OCI-LY1 (cell line): ENCODE measurements at regions not wholly inside any gene's neighbourhood (a gene's known extent, or its start where the extent isn't known, plus 50 kb on each side); places are given as distances from the start of the nearest gene placed in this dataset.

Source experiments
- EZH2 ChIP-seq: fragments of 200-600 bp; sonication (generic), shearing (Covaris generic); IDR thresholded peaks from 2 replicates; pipeline ENCODE4 v1.8.0; 2017; ENCODE audit warnings: borderline replicate concordance, mixed run types, mild to moderate bottlenecking, antibody characterized with exemption, low read length, moderate library complexity, mixed read lengths
- TF ChIP-seq, protein P1 (sequence below): fragments of 200-600 bp; sonication (generic), shearing (Covaris generic); IDR thresholded peaks from 2 replicates; pipeline ENCODE4 v1.5.1; 2017; ENCODE audit warnings: mild to moderate bottlenecking, antibody characterized with exemption, low read length, moderate library complexity, mixed read lengths

DNA sequence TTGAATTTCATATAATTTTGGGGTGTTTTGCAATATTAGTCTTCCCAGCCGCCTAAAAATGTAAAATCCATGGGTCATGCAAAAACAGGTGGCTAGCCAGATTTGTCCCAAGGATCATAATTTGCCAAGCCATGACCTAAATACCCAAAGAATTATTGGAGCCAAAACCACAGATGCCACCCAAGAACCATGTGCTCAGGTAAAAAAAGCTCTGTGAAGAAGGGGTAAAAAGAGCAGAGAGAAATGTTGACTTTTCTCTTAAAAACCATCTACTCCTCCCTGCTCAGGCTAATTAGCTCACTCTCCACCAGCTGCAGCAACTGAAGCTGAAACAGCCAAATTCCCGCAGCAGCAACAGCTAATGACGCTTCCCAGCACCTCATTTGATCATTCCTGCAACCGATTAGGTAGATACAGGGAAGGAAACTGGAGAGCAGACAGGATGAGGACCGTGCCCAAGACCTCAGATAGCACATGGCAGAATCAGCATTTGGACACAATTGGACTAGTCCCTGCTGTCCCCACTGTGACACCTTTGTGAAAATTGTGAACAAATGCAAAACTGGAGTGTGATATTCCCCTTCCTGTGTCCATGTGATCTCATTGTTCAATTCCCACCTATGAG is 107.9 kb upstream of the NXT1 start:
- TF ChIP-seq, protein P1, sequence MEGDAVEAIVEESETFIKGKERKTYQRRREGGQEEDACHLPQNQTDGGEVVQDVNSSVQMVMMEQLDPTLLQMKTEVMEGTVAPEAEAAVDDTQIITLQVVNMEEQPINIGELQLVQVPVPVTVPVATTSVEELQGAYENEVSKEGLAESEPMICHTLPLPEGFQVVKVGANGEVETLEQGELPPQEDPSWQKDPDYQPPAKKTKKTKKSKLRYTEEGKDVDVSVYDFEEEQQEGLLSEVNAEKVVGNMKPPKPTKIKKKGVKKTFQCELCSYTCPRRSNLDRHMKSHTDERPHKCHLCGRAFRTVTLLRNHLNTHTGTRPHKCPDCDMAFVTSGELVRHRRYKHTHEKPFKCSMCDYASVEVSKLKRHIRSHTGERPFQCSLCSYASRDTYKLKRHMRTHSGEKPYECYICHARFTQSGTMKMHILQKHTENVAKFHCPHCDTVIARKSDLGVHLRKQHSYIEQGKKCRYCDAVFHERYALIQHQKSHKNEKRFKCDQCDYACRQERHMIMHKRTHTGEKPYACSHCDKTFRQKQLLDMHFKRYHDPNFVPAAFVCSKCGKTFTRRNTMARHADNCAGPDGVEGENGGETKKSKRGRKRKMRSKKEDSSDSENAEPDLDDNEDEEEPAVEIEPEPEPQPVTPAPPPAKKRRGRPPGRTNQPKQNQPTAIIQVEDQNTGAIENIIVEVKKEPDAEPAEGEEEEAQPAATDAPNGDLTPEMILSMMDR: no peak
- TF ChIP-seq EZH2: no peak
